AG10803 (cell line): ENCODE measurements at regions not wholly inside any gene's neighbourhood (a gene's known extent, or its start where the extent isn't known, plus 50 kb on each side); places are given as distances from the start of the nearest gene placed in this dataset.
A peak's percentile ranks its signal among the peaks of the same experiment; 100 is the strongest.

ENCODE experiments used
- DNase-seq: peaks from one replicate; pipeline ENCODE4 v3.0.0; 2010; ENCODE audit warnings: low read depth
- H3K4me3 ChIP-seq: 2 replicates; pipeline ENCODE4 v1.5.1; 2011; ENCODE audit warnings: mild to moderate bottlenecking, low read length, control low read depth
- TF ChIP-seq, protein P1 (sequence below): conservative IDR thresholded peaks from 2 replicates; pipeline ENCODE4 v1.5.1; 2011; ENCODE audit warnings: mild to moderate bottlenecking, low read length, control low read depth, inconsistent platforms

DNA sequence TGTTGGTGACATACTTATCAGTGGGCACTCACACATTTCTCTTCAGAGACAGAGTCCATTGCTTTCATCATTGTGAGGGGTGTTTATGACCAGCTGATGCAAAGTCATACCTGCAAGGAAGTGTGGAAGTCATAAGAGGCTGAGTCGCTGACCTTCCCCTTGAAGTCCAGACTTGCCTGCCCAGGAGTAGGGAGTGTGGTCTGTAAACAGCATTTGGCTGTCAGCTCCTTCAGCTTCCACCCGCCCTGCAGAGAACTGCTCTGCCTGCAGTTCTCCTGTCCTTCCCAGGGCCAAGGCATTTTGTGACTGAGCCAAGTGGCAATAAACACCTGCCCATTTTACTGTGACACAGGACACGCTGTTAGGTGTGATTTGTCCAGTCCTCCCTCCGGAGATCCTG lies 801.3 kb downstream of the BCL11B start:
- TF ChIP-seq, protein P1, sequence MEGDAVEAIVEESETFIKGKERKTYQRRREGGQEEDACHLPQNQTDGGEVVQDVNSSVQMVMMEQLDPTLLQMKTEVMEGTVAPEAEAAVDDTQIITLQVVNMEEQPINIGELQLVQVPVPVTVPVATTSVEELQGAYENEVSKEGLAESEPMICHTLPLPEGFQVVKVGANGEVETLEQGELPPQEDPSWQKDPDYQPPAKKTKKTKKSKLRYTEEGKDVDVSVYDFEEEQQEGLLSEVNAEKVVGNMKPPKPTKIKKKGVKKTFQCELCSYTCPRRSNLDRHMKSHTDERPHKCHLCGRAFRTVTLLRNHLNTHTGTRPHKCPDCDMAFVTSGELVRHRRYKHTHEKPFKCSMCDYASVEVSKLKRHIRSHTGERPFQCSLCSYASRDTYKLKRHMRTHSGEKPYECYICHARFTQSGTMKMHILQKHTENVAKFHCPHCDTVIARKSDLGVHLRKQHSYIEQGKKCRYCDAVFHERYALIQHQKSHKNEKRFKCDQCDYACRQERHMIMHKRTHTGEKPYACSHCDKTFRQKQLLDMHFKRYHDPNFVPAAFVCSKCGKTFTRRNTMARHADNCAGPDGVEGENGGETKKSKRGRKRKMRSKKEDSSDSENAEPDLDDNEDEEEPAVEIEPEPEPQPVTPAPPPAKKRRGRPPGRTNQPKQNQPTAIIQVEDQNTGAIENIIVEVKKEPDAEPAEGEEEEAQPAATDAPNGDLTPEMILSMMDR, result no peak
- H3K4me3 ChIP-seq, result no peak overlapping the region
- no peak for DNase-seq

DNA sequence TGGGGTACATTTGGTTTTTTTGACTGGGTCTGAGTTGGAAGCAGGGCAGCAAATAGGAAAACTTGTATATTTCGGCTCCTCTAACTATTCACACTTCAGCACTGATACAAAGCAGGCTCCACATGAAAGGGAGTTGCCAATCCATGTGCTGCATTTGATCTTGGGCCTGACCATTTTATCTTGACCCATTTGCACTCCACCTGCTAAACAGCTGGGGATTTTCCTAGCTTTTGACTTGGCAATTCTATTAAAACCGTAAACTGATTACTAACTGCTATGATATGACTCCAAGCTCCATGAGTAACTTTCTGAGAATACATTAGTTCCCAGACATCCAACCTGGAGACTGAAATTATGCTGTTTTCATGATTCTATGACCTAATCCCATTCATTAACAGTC lies 797.1 kb downstream of the BCL11B start:
- peak; percentile 10 for DNase-seq
- TF ChIP-seq, protein P1, result no peak
- no peak overlapping the region for H3K4me3 ChIP-seq

DNA sequence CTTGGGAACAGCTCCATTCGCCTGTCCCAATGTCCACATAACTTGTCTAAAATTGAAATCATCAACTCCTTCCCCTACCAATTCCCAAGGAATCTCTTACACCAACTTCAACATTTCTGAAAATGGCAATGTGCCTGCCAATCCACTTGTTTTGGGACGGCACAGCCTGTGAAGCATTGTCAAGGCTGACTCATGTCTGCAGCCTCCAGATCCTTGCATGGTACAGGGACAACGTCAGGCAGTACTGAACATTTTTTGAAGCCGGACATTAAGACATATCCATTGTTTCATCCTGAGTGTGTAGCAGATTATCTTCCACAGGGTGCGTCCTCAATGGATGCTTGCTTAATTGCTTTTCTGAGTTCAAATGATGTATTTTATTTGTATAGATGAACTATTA lies 794.1 kb downstream of the BCL11B start:
- no peak overlapping the region for H3K4me3 ChIP-seq
- TF ChIP-seq, protein P1, result no peak
- DNase-seq, result peak; percentile 25

DNA sequence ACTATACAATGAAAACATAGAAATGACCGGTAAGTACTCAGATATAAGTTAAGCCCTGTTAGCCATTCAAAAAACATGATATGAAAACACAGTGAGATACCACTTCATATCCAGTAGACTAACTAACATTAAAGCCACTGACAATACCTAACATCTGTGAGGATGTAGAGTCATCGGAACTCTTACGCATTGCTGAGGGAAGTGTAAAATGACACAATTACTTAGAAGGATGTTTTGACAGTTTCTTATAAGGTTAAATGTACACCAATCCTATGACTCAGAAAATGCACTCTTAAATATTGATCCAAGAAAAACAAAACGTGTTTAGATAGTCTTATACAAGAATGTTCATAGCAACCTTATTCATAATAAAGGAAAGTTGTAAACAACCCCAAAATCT lies 782.9 kb downstream of the BCL11B start:
- DNase-seq, result no peak
- TF ChIP-seq, protein P1, result no peak
- H3K4me3 ChIP-seq, result no peak overlapping the region

DNA sequence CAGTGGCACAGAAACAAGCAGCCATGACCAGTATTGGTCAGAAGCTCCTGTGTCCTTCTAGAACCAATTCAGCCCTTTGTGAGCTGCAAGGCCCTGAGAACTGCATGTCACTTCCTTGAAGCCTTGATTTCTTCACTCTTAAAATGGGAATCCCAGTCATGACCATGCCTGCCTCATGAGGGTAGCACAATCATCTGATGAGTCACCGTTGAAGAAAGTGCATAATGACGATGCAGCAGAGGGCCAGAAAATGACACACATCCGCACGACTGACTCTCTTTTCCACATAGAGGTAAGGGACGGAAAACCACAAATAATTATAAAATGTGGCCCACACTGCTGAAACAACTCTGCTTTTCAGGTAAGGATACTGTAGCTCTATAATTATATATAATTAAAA lies 777.4 kb downstream of the BCL11B start:
- TF ChIP-seq, protein P1, result no peak
- no peak overlapping the region for H3K4me3 ChIP-seq
- peak; percentile 39 for DNase-seq

DNA sequence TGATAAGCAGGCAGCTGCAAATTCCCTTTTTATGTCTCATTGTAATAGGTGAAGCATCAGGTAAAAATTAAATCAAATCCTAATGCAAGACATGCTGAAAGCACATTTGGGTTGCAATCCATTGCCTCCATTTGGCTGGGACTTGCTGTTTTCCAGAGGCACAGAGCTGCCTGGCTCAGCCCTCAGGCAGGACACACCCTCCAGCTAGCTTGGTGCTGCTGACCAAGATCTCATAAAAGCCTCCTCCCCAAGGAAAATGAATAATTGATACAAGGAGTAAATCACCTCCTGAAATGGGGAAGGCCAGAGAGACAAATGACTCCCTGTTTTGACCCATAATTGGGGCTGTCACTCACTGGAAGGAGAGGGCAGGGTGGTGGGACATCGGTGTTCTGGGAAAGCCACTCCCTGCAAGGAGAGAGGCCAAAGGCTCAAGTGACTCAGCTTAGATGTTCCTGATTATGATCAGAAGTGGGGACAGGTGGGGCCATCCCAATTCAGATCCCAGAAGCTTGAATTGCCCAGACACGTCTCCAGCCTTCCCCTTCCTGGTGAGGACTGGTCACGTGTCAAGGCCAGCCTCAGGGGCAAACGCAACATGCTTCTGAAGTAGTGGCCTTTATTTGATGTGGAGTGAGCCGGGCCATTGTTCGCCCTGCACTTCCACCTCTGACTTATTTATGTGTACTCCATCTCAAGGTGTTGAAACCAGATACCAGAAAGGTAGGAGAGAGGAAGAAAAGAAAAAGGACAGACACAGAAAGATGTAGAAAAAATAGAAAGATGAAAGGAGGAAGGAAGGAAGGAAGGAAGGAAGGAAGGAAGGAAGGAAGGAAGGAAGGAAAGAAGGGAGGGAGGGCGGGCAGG lies 773.7 kb downstream of the BCL11B start:
- no peak for DNase-seq
- H3K4me3 ChIP-seq, result no peak overlapping the region
- TF ChIP-seq, protein P1, result no peak

DNA sequence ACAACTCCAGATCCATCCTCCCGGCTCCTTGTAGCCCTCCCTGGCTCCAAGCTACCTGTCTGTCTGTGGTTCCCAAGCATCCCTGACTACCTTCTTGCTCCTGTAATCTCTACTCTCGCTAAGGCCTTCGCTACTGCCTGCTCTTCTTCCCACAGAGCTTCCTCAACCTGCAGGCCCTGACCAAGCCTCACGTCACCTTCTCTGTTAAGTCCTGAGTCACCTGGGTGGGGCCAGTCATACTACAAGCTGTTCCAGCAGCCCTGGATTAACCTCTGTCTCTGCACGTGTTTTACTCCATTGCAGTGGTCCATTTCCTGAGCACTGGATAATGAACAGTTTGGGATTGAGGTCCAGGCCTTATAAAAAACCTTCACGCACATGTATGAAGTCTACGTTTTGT lies 770.7 kb downstream of the BCL11B start:
- TF ChIP-seq, protein P1, result no peak
- no peak for DNase-seq
- no peak overlapping the region for H3K4me3 ChIP-seq
